SK-N-SH treated with all-trans-retinoic acid at 6 μM for 48 hours (cell line): ENCODE measurements at regions not wholly inside any gene's neighbourhood (a gene's known extent, or its start where the extent isn't known, plus 50 kb on each side); places are given as distances from the start of the nearest gene placed in this dataset.

ENCODE experiments used
- ATAC-seq: fragments of 200-7000 bp; cut with Tn5 transposase; 3 replicates; pipeline ENCODE4 v1.9.1; 2020; ENCODE audit warnings: mild to moderate bottlenecking, moderate library complexity
- BACH2 ChIP-seq: fragments of 250-450 bp; sonication (Bioruptor Pico); IDR thresholded peaks from 2 replicates; pipeline ENCODE4 v1.9.0; 2021; ENCODE audit warnings: mild to moderate bottlenecking, borderline replicate concordance
- CSDC2 ChIP-seq: fragments of 250-450 bp; sonication (Bioruptor Pico); IDR thresholded peaks from 2 replicates; pipeline ENCODE4 v1.5.0; 2020; ENCODE audit warnings: mild to moderate bottlenecking, moderate library complexity
- ESRRG ChIP-seq: fragments of 250-450 bp; sonication (Bioruptor Pico); IDR thresholded peaks from 2 replicates; pipeline ENCODE4 v1.6.1; 2021; ENCODE audit warnings: mild to moderate bottlenecking
- GLIS3 ChIP-seq: fragments of 250-450 bp; sonication (Bioruptor Pico); IDR thresholded peaks from 2 replicates; pipeline ENCODE4 v1.5.0; 2020; ENCODE audit warnings: mild to moderate bottlenecking, moderate library complexity
- ISL1 ChIP-seq: fragments of 250-450 bp; sonication (Bioruptor Pico); IDR thresholded peaks from 2 replicates; pipeline ENCODE4 v2.1.2; 2022; ENCODE audit warnings: mild to moderate bottlenecking, moderate library complexity
- OSR1 ChIP-seq: fragments of 250-450 bp; sonication (Bioruptor Pico); IDR thresholded peaks from 2 replicates; pipeline ENCODE4 v1.8.0; 2022; ENCODE audit warnings: moderate library complexity, mild to moderate bottlenecking, inconsistent platforms
- PPARA ChIP-seq: fragments of 250-450 bp; sonication (Bioruptor Pico); IDR thresholded peaks from 2 replicates; pipeline ENCODE4 v1.5.0; 2020; ENCODE audit warnings: mild to moderate bottlenecking, borderline replicate concordance
- RARB ChIP-seq: fragments of 250-450 bp; sonication (Bioruptor Pico); IDR thresholded peaks from 2 replicates; pipeline ENCODE4 v1.8.0; 2021; ENCODE audit warnings: mild to moderate bottlenecking, moderate library complexity
- SNAI2 ChIP-seq: fragments of 250-450 bp; sonication (Bioruptor Pico); IDR thresholded peaks from 2 replicates; pipeline ENCODE4 v1.5.0; 2020; ENCODE audit warnings: mild to moderate bottlenecking, moderate library complexity
- TCF4 ChIP-seq: fragments of 250-450 bp; sonication (Bioruptor Pico); IDR thresholded peaks from 2 replicates; pipeline ENCODE4 v1.8.0; 2021; ENCODE audit warnings: mild to moderate bottlenecking, moderate library complexity, borderline replicate concordance
- ZC3H10 ChIP-seq: fragments of 250-450 bp; sonication (Bioruptor Pico); IDR thresholded peaks from 2 replicates; pipeline ENCODE4 v1.5.1; 2021; ENCODE audit warnings: mild to moderate bottlenecking, moderate library complexity
- ZFP3 ChIP-seq: fragments of 250-450 bp; sonication (Bioruptor Pico); IDR thresholded peaks from 2 replicates; pipeline ENCODE4 v1.5.0; 2020; ENCODE audit warnings: mild to moderate bottlenecking, moderate library complexity
- ZFP30 ChIP-seq: fragments of 450-650 bp; formaldehyde crosslinking; IDR thresholded peaks from 2 replicates; pipeline ENCODE4 v1.5.0; 2022; ENCODE audit warnings: mild to moderate bottlenecking, moderate library complexity
- ZNF70 ChIP-seq: fragments of 450-650 bp; formaldehyde crosslinking; IDR thresholded peaks from 2 replicates; pipeline ENCODE4 v1.5.0; 2020; ENCODE audit warnings: mild to moderate bottlenecking, moderate library complexity
- ZNF8 ChIP-seq: fragments of 450-650 bp; formaldehyde crosslinking; IDR thresholded peaks from 2 replicates; pipeline ENCODE4 v1.5.0; 2020; ENCODE audit warnings: mild to moderate bottlenecking, moderate library complexity
- TF ChIP-seq, protein P1 (sequence below): fragments of 250-450 bp; sonication (Bioruptor Pico); IDR thresholded peaks from 2 replicates; pipeline ENCODE4 v1.5.0; 2020; ENCODE audit warnings: mild to moderate bottlenecking, moderate library complexity
- TF ChIP-seq, protein P2 (sequence below): fragments of 250-450 bp; sonication (Bioruptor Pico); IDR thresholded peaks from 2 replicates; pipeline ENCODE4 v1.8.0; 2021; ENCODE audit warnings: low read depth, mild to moderate bottlenecking, moderate library complexity, borderline replicate concordance

DNA sequence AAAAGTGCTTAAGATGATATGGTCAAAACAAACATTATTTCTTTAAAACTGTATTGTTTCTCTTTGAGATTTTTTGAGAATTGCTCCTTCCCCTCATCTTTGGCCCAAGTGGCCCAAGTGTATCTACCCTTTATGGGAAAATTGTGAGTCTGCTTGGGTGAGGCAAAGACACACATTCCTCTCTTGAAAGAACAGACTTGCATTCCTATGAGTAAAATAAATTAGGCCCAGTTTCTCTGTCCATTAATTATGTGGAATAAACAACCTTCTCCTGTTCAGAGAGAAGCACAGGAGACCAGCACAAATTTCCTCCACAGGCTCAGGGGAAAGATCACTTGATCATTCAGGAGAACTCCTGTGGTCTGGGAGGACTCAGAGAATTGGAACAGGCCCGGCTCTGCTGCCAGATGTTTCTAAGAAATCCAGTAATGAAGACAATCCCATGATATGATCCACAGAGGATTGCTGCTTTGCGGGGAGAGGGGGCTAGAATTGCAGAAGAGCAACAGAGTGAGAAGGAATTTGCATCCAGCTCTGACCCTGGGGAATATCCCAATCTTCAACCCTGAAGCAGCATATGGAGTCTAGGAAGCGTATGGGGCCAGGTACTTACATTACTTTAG lies 53.8 kb upstream of the BOC start:
- peak; percentile 78 for ATAC-seq
- no peak for TF ChIP-seq ZC3H10 (CRISPR knock-in tag)
- TF ChIP-seq, protein P1, sequence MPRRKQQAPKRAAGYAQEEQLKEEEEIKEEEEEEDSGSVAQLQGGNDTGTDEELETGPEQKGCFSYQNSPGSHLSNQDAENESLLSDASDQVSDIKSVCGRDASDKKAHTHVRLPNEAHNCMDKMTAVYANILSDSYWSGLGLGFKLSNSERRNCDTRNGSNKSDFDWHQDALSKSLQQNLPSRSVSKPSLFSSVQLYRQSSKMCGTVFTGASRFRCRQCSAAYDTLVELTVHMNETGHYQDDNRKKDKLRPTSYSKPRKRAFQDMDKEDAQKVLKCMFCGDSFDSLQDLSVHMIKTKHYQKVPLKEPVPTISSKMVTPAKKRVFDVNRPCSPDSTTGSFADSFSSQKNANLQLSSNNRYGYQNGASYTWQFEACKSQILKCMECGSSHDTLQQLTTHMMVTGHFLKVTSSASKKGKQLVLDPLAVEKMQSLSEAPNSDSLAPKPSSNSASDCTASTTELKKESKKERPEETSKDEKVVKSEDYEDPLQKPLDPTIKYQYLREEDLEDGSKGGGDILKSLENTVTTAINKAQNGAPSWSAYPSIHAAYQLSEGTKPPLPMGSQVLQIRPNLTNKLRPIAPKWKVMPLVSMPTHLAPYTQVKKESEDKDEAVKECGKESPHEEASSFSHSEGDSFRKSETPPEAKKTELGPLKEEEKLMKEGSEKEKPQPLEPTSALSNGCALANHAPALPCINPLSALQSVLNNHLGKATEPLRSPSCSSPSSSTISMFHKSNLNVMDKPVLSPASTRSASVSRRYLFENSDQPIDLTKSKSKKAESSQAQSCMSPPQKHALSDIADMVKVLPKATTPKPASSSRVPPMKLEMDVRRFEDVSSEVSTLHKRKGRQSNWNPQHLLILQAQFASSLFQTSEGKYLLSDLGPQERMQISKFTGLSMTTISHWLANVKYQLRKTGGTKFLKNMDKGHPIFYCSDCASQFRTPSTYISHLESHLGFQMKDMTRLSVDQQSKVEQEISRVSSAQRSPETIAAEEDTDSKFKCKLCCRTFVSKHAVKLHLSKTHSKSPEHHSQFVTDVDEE (CRISPR knock-in tag) = no peak
- no peak for TF ChIP-seq RARB
- no peak for TF ChIP-seq PPARA (CRISPR knock-in tag)
- no peak for TF ChIP-seq GLIS3
- no peak for TF ChIP-seq SNAI2 (CRISPR knock-in tag)
- no peak for TF ChIP-seq OSR1 (CRISPR knock-in tag)
- TF ChIP-seq ZFP30 = no peak
- TF ChIP-seq ZNF70 (CRISPR knock-in tag) = no peak
- no peak for TF ChIP-seq BACH2 (CRISPR knock-in tag)

DNA sequence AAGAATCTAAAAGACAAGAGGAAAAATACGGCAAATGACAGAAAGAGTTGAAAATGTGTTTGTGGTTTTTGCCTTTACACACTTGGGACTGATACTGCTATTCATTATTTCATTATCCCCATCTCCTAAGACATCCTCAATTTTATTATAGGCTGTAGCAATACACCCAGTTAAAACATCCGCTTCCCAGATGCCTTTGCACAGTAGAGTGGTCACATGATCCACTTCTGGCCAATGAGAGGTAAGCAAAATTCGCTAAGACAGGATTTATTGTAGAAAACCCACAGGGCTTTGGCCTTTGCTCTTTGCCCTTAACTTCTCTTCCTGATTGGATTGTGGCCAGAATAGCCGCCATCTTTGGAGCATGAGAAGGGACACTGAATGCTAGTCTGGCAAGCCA lies 53.2 kb upstream of the BOC start:
- ATAC-seq = no peak
- TF ChIP-seq TCF4 (CRISPR knock-in tag) (no peak), SNAI2 (CRISPR knock-in tag) (no peak), ZNF8 (CRISPR knock-in tag) (no peak), CSDC2 (CRISPR knock-in tag) (no peak), ISL1 (CRISPR knock-in tag) (no peak), ZFP3 (no peak), ZNF70 (CRISPR knock-in tag) (no peak), ZC3H10 (CRISPR knock-in tag) (no peak), ESRRG (CRISPR knock-in tag) (no peak)
- TF ChIP-seq, protein P1 (CRISPR knock-in tag) = no peak
- TF ChIP-seq, protein P2, sequence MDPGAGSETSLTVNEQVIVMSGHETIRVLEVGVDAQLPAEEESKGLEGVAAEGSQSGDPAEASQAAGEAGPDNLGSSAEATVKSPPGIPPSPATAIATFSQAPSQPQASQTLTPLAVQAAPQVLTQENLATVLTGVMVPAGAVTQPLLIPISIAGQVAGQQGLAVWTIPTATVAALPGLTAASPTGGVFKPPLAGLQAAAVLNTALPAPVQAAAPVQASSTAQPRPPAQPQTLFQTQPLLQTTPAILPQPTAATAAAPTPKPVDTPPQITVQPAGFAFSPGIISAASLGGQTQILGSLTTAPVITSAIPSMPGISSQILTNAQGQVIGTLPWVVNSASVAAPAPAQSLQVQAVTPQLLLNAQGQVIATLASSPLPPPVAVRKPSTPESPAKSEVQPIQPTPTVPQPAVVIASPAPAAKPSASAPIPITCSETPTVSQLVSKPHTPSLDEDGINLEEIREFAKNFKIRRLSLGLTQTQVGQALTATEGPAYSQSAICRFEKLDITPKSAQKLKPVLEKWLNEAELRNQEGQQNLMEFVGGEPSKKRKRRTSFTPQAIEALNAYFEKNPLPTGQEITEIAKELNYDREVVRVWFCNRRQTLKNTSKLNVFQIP = no peak
